Panc1 (cell line): ENCODE measurements at regions not wholly inside any gene's neighbourhood (a gene's known extent, or its start where the extent isn't known, plus 50 kb on each side); places are given as distances from the start of the nearest gene placed in this dataset.

Experiments
- ATAC-seq: fragments of 200-7000 bp; cut with Tn5 transposase; 2 replicates; pipeline ENCODE4 v1.9.1; 2020; ENCODE audit warnings: mild to moderate bottlenecking, moderate library complexity
- BruUV-seq: library from RNA; stranded (reverse); fragments of 400-500 nt; replicated peaks from 2 replicates; lab custom pipeline; 2021; lab: Mats Ljungman, UMichigan
- CTCF ChIA-PET: fragments of 300-600 bp; sonication (Branson Sonifier 250); formaldehyde crosslinking; loops from one replicate; lab custom pipeline; 2022; ENCODE audit warnings: antibody characterized with exemption; lab: Charles Lee
- POLR2A ChIA-PET: fragments of 300-600 bp; sonication (Branson Sonifier 250); formaldehyde crosslinking; loops from one replicate; lab custom pipeline; 2022; ENCODE audit warnings: antibody characterized with exemption; lab: Charles Lee
- DNase-seq: peaks from one replicate; pipeline ENCODE4 v3.0.0-alpha.2; 2010; ENCODE audit warnings: low read depth, low spot score
- H3K27ac ChIP-seq: 2 replicates; pipeline ENCODE4 v1.5.1; 2011; ENCODE audit warnings: mild to moderate bottlenecking, low read length, inconsistent platforms
- H3K27me3 ChIP-seq: fragments of 200-500 bp; sonication (Bioruptor generic); 2 replicates; pipeline ENCODE4 v1.6.0; 2014; ENCODE audit warnings: low read length, inconsistent platforms; ENCODE audit not compliant: control insufficient read depth, insufficient read depth
- H3K36me3 ChIP-seq: fragments of 200-500 bp; sonication (Bioruptor generic); 2 replicates; pipeline ENCODE4 v1.5.1; 2014; ENCODE audit warnings: inconsistent platforms, mild to moderate bottlenecking, low read length, moderate library complexity; ENCODE audit not compliant: control insufficient read depth, insufficient read depth
- H3K4me1 ChIP-seq: 2 replicates; pipeline ENCODE4 v1.5.1; 2011; ENCODE audit warnings: inconsistent platforms, mild to moderate bottlenecking, low read length, moderate library complexity; ENCODE audit not compliant: control insufficient read depth, insufficient read depth
- H3K4me3 ChIP-seq, 2 experiments: 2 replicates each; pipeline ENCODE4 v1.5.1; 2011 to 2012; ENCODE audit warnings: low read depth in 2 of 2, low read length in 2 of 2, mild to moderate bottlenecking in 2 of 2, inconsistent platforms in 1 of 2, moderate library complexity in 1 of 2
- H3K9me3 ChIP-seq: fragments of 200-500 bp; sonication (Bioruptor generic); 2 replicates; pipeline ENCODE4 v1.5.1; 2014; ENCODE audit warnings: low read depth, mild to moderate bottlenecking, inconsistent platforms, low read length, moderate library complexity; ENCODE audit not compliant: control insufficient read depth, insufficient read depth
- CTCF ChIP-seq: fragments of 450-650 bp; IDR thresholded peaks from 2 replicates; pipeline ENCODE4 v1.5.1; 2017; ENCODE audit warnings: mild to moderate bottlenecking
- POLR2AphosphoS5 ChIP-seq: IDR thresholded peaks from 2 replicates; pipeline ENCODE4 v1.6.1; 2012; ENCODE audit warnings: mild to moderate bottlenecking, low read depth, low read length, moderate library complexity
- REST ChIP-seq, 2 experiments: IDR thresholded peaks; 2 replicates each; pipeline ENCODE4 v1.6.1; 2011 to 2012; ENCODE audit warnings: low read depth in 2 of 2, control low read depth in 1 of 2, low read length in 1 of 2, mild to moderate bottlenecking in 1 of 2, moderate library complexity in 1 of 2; ENCODE audit not compliant: insufficient read depth in 1 of 2
- SIN3A ChIP-seq: IDR thresholded peaks from 2 replicates; pipeline ENCODE4 v1.6.1; 2012; ENCODE audit warnings: low read depth, mild to moderate bottlenecking, low read length, moderate library complexity, borderline replicate concordance; ENCODE audit not compliant: insufficient read depth
- TCF7L2 ChIP-seq: IDR thresholded peaks from 2 replicates; pipeline ENCODE4 v1.6.1; 2011; ENCODE audit warnings: mild to moderate bottlenecking, low read depth, low read length, inconsistent platforms
- in situ Hi-C: cut with HindIII; loops from 2 replicates; pipeline ENCODE4 v1.10.0; 2016; ENCODE audit warnings: low sequenced_read_pairs, low pct_unique_long_range_greater_than_20kb
- intact Hi-C: fragments of 100-400 bp; cut with micrococcal nuclease; formaldehyde crosslinking; loops from one replicate; pipeline ENCODE4 v1.10.0; 2022; ENCODE audit not compliant: unreplicated experiment

GRCh38 chr3:163011596-163011995, 1515.0 kb downstream of the OTOL1 start:
- ChIA-PET POLR2A (no interaction called here), CTCF (no interaction called here)
- H3K4me3 ChIP-seq: no peak overlapping the region
- TF ChIP-seq CTCF (no peak), POLR2AphosphoS5 (no peak)
- H3K9me3 ChIP-seq: peaks cover 2% of the 10 kb centered on the region; the same call in 1 of the 2 replicates
- H3K27me3 ChIP-seq: no peaks in the 10 kb centered on the region
- DNase-seq (no peak), ATAC-seq (no peak)
- BruUV-seq: no TSS peak
- no peaks in the 10 kb centered on the region for H3K36me3 ChIP-seq
- no peak overlapping the region for H3K27ac ChIP-seq
- in situ Hi-C loops (no loop called here), intact Hi-C loops (loop anchor here (10.0 kb wide), 1 partner anchor 247 kb away; no protein-coding TSS in a partner anchor)
- no peaks in the 10 kb centered on the region for H3K4me1 ChIP-seq

- Histone ChIP-seq H3K9me3 (peaks cover 7% of the 10 kb centered on the region; the same call in 1 of the 2 replicates), H3K4me3 (no peak overlapping the region), H3K4me1 (no peaks in the 10 kb centered on the region), H3K36me3 (no peaks in the 10 kb centered on the region), H3K27me3 (no peaks in the 10 kb centered on the region), H3K27ac (no peak overlapping the region)
- ChIA-PET POLR2A (no interaction called here), CTCF (no interaction called here)
- no TSS peak for BruUV-seq
- ATAC-seq (no peak), DNase-seq (no peak)
- no peak for TF ChIP-seq TCF7L2
- TF ChIP-seq SIN3A: no peak
- TF ChIP-seq CTCF: no peak
- no peak for TF ChIP-seq POLR2AphosphoS5
- no peak for TF ChIP-seq REST (IDR thresholded peaks at IDR 0.05; ENCODE audit: insufficient read depth in 1 of 2, low read depth in 2 of 2, low read length in 1 of 2)
- in situ Hi-C loops: no loop called here
- intact Hi-C loops: loop anchor here (10.0 kb wide), 1 partner anchor 251 kb away; no protein-coding TSS in a partner anchor
These were observed 1519.6 kb downstream of the OTOL1 start for GRCh38 chr3:163016251-163016650.
